ENCODE measurements at regions not wholly inside any gene's neighbourhood (a gene's known extent, or its start where the extent isn't known, plus 50 kb on each side); places are given as distances from the start of the nearest gene placed in this dataset.

GRCh38 chr2:126809340-126809739 lies 89.3 kb upstream of the TEX51 start:
- no peak for TF ChIP-seq PATZ1 (CRISPR knock-in tag; IDR thresholded peaks at IDR 0.05; ENCODE audit: borderline replicate concordance)
- no peak for TF ChIP-seq GLIS3 (CRISPR knock-in tag; IDR thresholded peaks at IDR 0.05)
- TF ChIP-seq ZNF70 (CRISPR knock-in tag; IDR thresholded peaks at IDR 0.05): no peak
- no peak for TF ChIP-seq ESRRG (CRISPR knock-in tag; IDR thresholded peaks at IDR 0.05)
